VCaP (cell line): ENCODE measurements at regions not wholly inside any gene's neighbourhood (a gene's known extent, or its start where the extent isn't known, plus 50 kb on each side); places are given as distances from the start of the nearest gene placed in this dataset.

Experiments
- H3K27ac ChIP-seq: fragments of 450-650 bp; 2 replicates; pipeline ENCODE4 v1.5.1; 2017
- TF ChIP-seq, protein P1 (sequence below): fragments of 450-650 bp; conservative IDR thresholded peaks from 2 replicates; pipeline ENCODE4 v1.5.1; 2017; ENCODE audit warnings: mild to moderate bottlenecking, moderate library complexity

DNA sequence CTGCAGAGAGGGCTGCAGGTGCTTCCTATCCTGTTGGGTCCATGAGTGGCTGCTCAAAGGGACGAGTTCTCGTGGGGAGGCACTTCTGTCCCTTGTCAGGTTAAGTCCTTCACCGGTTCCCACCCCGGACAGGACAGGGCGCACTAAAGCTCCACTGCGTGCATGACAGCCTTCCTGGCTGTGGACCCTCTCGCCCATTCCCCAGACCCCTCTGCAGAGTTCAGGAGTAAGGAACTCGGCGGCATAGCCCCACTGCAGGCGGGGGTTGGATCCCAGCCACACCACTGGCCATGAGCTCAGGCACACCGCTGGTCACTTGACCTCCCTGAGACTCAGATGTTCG lies 147.5 kb upstream of the ID2 start:
- TF ChIP-seq, protein P1, sequence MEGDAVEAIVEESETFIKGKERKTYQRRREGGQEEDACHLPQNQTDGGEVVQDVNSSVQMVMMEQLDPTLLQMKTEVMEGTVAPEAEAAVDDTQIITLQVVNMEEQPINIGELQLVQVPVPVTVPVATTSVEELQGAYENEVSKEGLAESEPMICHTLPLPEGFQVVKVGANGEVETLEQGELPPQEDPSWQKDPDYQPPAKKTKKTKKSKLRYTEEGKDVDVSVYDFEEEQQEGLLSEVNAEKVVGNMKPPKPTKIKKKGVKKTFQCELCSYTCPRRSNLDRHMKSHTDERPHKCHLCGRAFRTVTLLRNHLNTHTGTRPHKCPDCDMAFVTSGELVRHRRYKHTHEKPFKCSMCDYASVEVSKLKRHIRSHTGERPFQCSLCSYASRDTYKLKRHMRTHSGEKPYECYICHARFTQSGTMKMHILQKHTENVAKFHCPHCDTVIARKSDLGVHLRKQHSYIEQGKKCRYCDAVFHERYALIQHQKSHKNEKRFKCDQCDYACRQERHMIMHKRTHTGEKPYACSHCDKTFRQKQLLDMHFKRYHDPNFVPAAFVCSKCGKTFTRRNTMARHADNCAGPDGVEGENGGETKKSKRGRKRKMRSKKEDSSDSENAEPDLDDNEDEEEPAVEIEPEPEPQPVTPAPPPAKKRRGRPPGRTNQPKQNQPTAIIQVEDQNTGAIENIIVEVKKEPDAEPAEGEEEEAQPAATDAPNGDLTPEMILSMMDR, result no peak
- no peak overlapping the region for H3K27ac ChIP-seq

GRCh38 chr2:8534729-8535468 lies 147.0 kb upstream of the ID2 start:
- peak overlapping the region; percentile 15; the same call in 1 of the 2 replicates for H3K27ac ChIP-seq
- TF ChIP-seq, protein P1, result no peak

GRCh38 chr2:8535469-8535795 lies 146.4 kb upstream of the ID2 start:
- peak overlapping the region; percentile 15; the same call in 1 of the 2 replicates for H3K27ac ChIP-seq
- TF ChIP-seq, protein P1, result no peak

- peak overlapping the region; percentile 15; the same call in 1 of the 2 replicates for H3K27ac ChIP-seq
- TF ChIP-seq, protein P1, result no peak
These were observed 145.8 kb upstream of the ID2 start for GRCh38 chr2:8535821-8536685.

DNA sequence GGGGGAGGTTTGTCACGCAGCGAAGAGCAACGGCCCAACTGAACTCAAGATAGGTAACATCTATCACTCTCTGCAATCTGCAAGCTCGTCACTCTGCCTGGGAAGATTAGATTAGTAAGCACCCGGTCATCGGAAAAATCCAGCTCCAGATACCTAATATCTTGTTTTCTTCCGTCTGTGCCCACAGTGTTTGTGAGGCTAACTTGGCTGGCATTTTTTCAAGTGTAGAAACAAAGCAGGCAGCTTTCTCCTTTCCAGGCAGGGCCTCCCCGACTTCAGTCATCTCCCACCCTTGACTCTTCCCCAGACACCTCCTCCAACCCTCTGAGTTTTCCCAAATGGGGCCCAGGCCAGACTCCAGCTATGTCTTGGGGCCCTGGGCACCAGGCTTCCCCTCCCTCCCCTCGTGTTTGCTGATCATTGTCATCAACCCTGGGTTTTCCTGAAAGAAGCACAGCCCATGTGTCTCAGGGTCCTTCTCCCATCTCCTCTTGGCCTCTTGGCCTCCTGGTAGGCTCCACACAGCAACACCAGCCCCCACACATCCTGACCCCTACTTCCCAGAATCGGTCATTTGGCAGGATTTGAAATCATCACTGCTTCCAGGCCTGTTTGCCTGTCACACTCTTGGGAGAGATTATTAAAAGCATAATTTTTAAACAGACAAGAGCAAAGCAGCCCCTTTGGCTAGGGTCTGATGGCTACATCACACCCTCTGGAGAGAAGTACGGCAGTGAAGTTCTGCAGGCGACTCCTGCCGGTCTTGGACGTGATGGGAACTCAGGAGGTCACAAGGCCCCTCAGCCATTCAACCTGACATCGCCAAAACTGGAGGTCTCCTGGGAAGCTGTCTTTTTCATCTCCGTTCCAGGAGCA lies 144.9 kb upstream of the ID2 start:
- H3K27ac ChIP-seq, result peak overlapping the region; percentile 15; the same call in 1 of the 2 replicates
- TF ChIP-seq, protein P1, result no peak

DNA sequence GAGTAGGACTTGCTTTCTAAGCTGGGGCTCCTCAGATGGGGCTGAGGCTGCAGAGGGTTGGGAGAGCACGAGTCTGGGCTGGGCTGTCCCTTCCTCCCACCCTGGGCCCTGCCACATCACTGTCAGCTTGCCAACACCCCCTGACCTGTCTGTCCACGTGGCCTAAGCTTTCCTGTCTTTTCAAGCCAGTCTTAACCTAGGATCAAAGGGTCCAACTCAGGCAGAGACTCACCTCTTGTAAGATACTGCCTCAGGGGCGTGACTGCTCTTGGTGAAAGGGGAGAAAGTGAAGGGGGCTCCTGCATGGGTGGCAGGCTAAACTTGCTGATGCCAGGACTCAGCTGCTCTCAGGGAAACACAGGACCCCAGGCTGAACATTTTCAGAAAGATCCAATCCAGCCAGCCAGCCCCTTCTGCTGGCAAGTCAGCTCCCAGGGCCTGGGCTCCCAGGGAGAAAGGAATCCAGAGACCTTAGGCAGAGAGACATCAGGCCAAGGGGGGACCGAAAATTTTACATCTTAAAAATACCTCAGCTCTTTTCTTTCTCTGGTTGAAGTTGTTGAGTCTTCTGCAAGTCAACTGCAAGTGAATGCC lies 144.2 kb upstream of the ID2 start:
- H3K27ac ChIP-seq, result no peak overlapping the region; the same call in 1 of the 2 replicates
- TF ChIP-seq, protein P1, result no peak
